ENCODE measurements at regions not wholly inside any gene's neighbourhood (a gene's known extent, or its start where the extent isn't known, plus 50 kb on each side); places are given as distances from the start of the nearest gene placed in this dataset.

GRCh38 chrX:69215161-69215875 lies 50.1 kb upstream of the PJA1 start:
- Mint-ChIP-seq H3K4me3 (ENCODE audit: low read depth) (no peak overlapping the region), H3K4me1 (ENCODE audit: low read depth) (no peaks in the 10 kb centered on the region), H3K27me3 (no peaks in the 10 kb centered on the region), H3K27ac (no peak overlapping the region), H3K9me3 (ENCODE audit: low read depth) (peaks cover 3% of the 10 kb centered on the region), H3K36me3 (ENCODE audit: insufficient read depth) (no peaks in the 10 kb centered on the region)
- DNase-seq (ENCODE audit: low spot score, unreplicated experiment) = no peak
- TF ChIP-seq CTCF (IDR thresholded peaks at IDR 0.05; ENCODE audit: unreplicated experiment) = no peak

All from progenitor cell of endocrine pancreas (in vitro differentiated cells).